ENCODE measurements at regions not wholly inside any gene's neighbourhood (a gene's known extent, or its start where the extent isn't known, plus 50 kb on each side); places are given as distances from the start of the nearest gene placed in this dataset.

DNA sequence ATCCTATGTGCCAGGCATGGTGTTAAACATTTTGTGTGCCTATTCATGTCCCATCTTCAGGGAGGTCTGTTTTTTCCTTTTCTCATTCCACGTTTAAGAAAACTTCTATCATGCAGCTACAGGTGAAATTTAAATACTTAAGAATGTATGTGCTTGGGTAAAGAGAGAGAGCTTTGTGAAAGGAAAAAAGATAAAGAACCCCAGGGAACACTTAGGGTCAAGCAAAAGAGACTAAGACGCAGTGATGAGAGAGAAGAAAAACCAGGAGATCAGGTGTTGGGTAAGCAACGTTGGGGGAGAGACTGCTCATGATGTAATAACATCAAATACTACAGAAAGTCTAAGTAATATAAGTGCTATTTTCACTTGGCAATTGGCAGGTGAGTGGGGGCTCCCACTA, 253.7 kb downstream of the GRXCR1 start:
- no peaks in the 10 kb centered on the region for H3K9me3 Mint-ChIP-seq
- H3K36me3 Mint-ChIP-seq (ENCODE audit: low read depth), result no peaks in the 10 kb centered on the region
- Histone ChIP-seq H3K9me3 (ENCODE audit: control insufficient read depth, low read length) (no peaks in the 10 kb centered on the region), H3K27ac (ENCODE audit: low read depth, low read length) (no peak overlapping the region), H3K4me1 (ENCODE audit: control insufficient read depth, insufficient read depth, low read length) (no peaks in the 10 kb centered on the region), H3K9ac (ENCODE audit: extremely low read depth, low read length, poor library complexity, severe bottlenecking) (no peak overlapping the region), H3K36me3 (ENCODE audit: control insufficient read depth, insufficient read depth, low read length) (no peaks in the 10 kb centered on the region), H3K4me3 (ENCODE audit: low read length) (no peak overlapping the region), H3K27me3 (ENCODE audit: control insufficient read depth, insufficient read depth, low read length, poor library complexity, severe bottlenecking) (no peaks in the 10 kb centered on the region)
- DNase-seq, result no peak
- no peak for TF ChIP-seq CTCF (conservative IDR thresholded peaks at IDR 0.05)
- no peak overlapping the region for H3K4me3 Mint-ChIP-seq
- H3K27ac Mint-ChIP-seq, result no peak overlapping the region
- no peaks in the 10 kb centered on the region for H3K4me1 Mint-ChIP-seq
- H3K27me3 Mint-ChIP-seq (ENCODE audit: insufficient read depth), result no peaks in the 10 kb centered on the region
- 40 to 43% methylated on average over 1 of the region's 3 CpGs for WGBS, 2 experiments (ENCODE audit: insufficient coverage in 1 of 2, insufficient read length in 1 of 2)

DNA sequence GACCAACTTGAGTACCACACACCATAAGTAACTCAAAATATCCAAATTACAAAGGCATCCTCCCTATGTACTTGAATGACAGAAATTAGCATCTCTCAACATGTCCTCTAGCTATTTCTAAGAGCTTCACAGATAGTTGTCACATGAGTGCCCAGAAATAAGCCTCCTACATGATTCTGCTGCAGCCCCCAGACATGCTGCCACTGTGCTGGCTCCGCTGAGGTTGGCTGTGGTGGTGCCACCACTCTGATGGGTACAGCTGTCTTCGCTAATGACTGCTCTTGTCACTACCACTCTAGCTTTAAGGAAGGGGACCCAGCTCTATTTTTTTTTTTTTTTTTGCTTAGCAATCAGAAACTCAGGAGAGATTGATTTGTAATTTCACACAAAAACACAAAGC, 256.0 kb downstream of the GRXCR1 start:
- no peaks in the 10 kb centered on the region for H3K27me3 Mint-ChIP-seq (ENCODE audit: insufficient read depth)
- WGBS, 2 experiments (ENCODE audit: insufficient coverage in 1 of 2, insufficient read length in 1 of 2), result 94 to 100% methylated on average over 1 to 2 of the region's 2 CpGs
- TF ChIP-seq CTCF (conservative IDR thresholded peaks at IDR 0.05), result no peak

GRCh38 chr4:43163101-43163792, 270.7 kb downstream of the GRXCR1 start:
- Mint-ChIP-seq H3K36me3 (ENCODE audit: low read depth) (no peaks in the 10 kb centered on the region), H3K9me3 (no peaks in the 10 kb centered on the region), H3K4me3 (no peak overlapping the region), H3K27me3 (ENCODE audit: insufficient read depth) (no peaks in the 10 kb centered on the region), H3K27ac (peak overlapping the region; percentile 10), H3K4me1 (peaks cover 7% of the 10 kb centered on the region)
- Histone ChIP-seq H3K4me1 (ENCODE audit: control insufficient read depth, insufficient read depth, low read length) (no peaks in the 10 kb centered on the region), H3K9ac (ENCODE audit: extremely low read depth, low read length, poor library complexity, severe bottlenecking) (no peak overlapping the region), H3K9me3 (ENCODE audit: control insufficient read depth, low read length) (no peaks in the 10 kb centered on the region), H3K27ac (ENCODE audit: low read depth, low read length) (no peak overlapping the region), H3K4me3 (ENCODE audit: low read length) (no peak overlapping the region), H3K27me3 (ENCODE audit: control insufficient read depth, insufficient read depth, low read length, poor library complexity, severe bottlenecking) (no peaks in the 10 kb centered on the region), H3K36me3 (ENCODE audit: control insufficient read depth, insufficient read depth, low read length) (no peaks in the 10 kb centered on the region)
- no peak for TF ChIP-seq CTCF (conservative IDR thresholded peaks at IDR 0.05)
- WGBS, 2 experiments (ENCODE audit: insufficient coverage in 1 of 2, insufficient read length in 1 of 2), result 50 to 88% methylated on average over 1 to 4 of the region's 5 CpGs
- DNase-seq, result no peak

More for the DNA sequence above, 256.0 kb downstream of the GRXCR1 start:
- H3K9me3 Mint-ChIP-seq, result no peaks in the 10 kb centered on the region
- Histone ChIP-seq H3K27me3 (ENCODE audit: control insufficient read depth, insufficient read depth, low read length, poor library complexity, severe bottlenecking) (no peaks in the 10 kb centered on the region), H3K4me1 (ENCODE audit: control insufficient read depth, insufficient read depth, low read length) (no peaks in the 10 kb centered on the region), H3K27ac (ENCODE audit: low read depth, low read length) (no peak overlapping the region), H3K9ac (ENCODE audit: extremely low read depth, low read length, poor library complexity, severe bottlenecking) (no peak overlapping the region), H3K4me3 (ENCODE audit: low read length) (no peak overlapping the region), H3K9me3 (ENCODE audit: control insufficient read depth, low read length) (no peaks in the 10 kb centered on the region), H3K36me3 (ENCODE audit: control insufficient read depth, insufficient read depth, low read length) (no peaks in the 10 kb centered on the region)
- no peaks in the 10 kb centered on the region for H3K36me3 Mint-ChIP-seq (ENCODE audit: low read depth)
- H3K4me3 Mint-ChIP-seq, result no peak overlapping the region
- H3K27ac Mint-ChIP-seq, result no peak overlapping the region
- H3K4me1 Mint-ChIP-seq, result no peaks in the 10 kb centered on the region
- no peak for DNase-seq

All from endodermal cell (in vitro differentiated cells).